ENCODE measurements at regions not wholly inside any gene's neighbourhood (a gene's known extent, or its start where the extent isn't known, plus 50 kb on each side); places are given as distances from the start of the nearest gene placed in this dataset.

GRCh38 chr5:18740301-18740700 lies 1106.0 kb downstream of the TAF11L14 start:
- no peaks in the 10 kb centered on the region for H3K4me1 ChIP-seq
- intact Hi-C loops (cut with DNase I; ENCODE audit: low total_unique reads) = no loop called here
- H3K27ac ChIP-seq = no peak overlapping the region
- no peaks in the 10 kb centered on the region for H3K36me3 ChIP-seq
- H3K9me3 ChIP-seq = no peaks in the 10 kb centered on the region
- TF ChIP-seq POLR2A (IDR thresholded peaks at IDR 0.05) (no peak), CTCF (IDR thresholded peaks at IDR 0.05) (no peak)
- DNase-seq = no peak
- H3K4me3 ChIP-seq = no peak overlapping the region
- no peaks in the 10 kb centered on the region for H3K27me3 ChIP-seq

- intact Hi-C loops (cut with DNase I; ENCODE audit: low total_unique reads) = no loop called here
- no peak overlapping the region for H3K27ac ChIP-seq
- DNase-seq = no peak
- no peak for TF ChIP-seq CTCF (IDR thresholded peaks at IDR 0.05)
- TF ChIP-seq POLR2A (IDR thresholded peaks at IDR 0.05) = no peak
- H3K4me1 ChIP-seq = no peaks in the 10 kb centered on the region
- no peaks in the 10 kb centered on the region for H3K36me3 ChIP-seq
- no peaks in the 10 kb centered on the region for H3K9me3 ChIP-seq
- no peak overlapping the region for H3K4me3 ChIP-seq
- no peaks in the 10 kb centered on the region for H3K27me3 ChIP-seq
These were observed 1108.6 kb downstream of the TAF11L14 start for GRCh38 chr5:18742830-18743229.

- H3K9me3 ChIP-seq = no peaks in the 10 kb centered on the region
- TF ChIP-seq POLR2A (IDR thresholded peaks at IDR 0.05) (no peak), CTCF (IDR thresholded peaks at IDR 0.05) (no peak)
- no peaks in the 10 kb centered on the region for H3K4me1 ChIP-seq
- H3K27ac ChIP-seq = no peak overlapping the region
- no peaks in the 10 kb centered on the region for H3K36me3 ChIP-seq
- no peaks in the 10 kb centered on the region for H3K27me3 ChIP-seq
- DNase-seq = no peak
- H3K4me3 ChIP-seq = no peak overlapping the region
- intact Hi-C loops (cut with DNase I; ENCODE audit: low total_unique reads) = no loop called here
These were observed 1110.2 kb downstream of the TAF11L14 start for GRCh38 chr5:18744441-18744840.

- Histone ChIP-seq H3K27me3 (no peaks in the 10 kb centered on the region), H3K9me3 (no peaks in the 10 kb centered on the region), H3K36me3 (no peaks in the 10 kb centered on the region), H3K27ac (peak overlapping the region; percentile 47 to 48), H3K4me3 (peak overlapping the region; percentile 7 to 38), H3K4me1 (no peaks in the 10 kb centered on the region)
- no peak for TF ChIP-seq CTCF (IDR thresholded peaks at IDR 0.05)
- TF ChIP-seq POLR2A (IDR thresholded peaks at IDR 0.05) = no peak
- intact Hi-C loops (cut with DNase I; ENCODE audit: low total_unique reads) = no loop called here
- no peak for DNase-seq
These were observed 1111.1 kb downstream of the TAF11L14 start for GRCh38 chr5:18745042-18745987.

GRCh38 chr5:18745988-18746615 lies 1111.8 kb downstream of the TAF11L14 start:
- H3K27ac ChIP-seq = peak overlapping the region; percentile 47 to 48
- intact Hi-C loops (cut with DNase I; ENCODE audit: low total_unique reads) = no loop called here
- no peaks in the 10 kb centered on the region for H3K4me1 ChIP-seq
- no peaks in the 10 kb centered on the region for H3K9me3 ChIP-seq
- no peaks in the 10 kb centered on the region for H3K36me3 ChIP-seq
- H3K4me3 ChIP-seq = peak overlapping the region; percentile 7 to 38
- no peaks in the 10 kb centered on the region for H3K27me3 ChIP-seq
- TF ChIP-seq CTCF (IDR thresholded peaks at IDR 0.05) (no peak), POLR2A (IDR thresholded peaks at IDR 0.05) (no peak)
- no peak for DNase-seq

Measured in uterus (tissue), 3 donors.